ENCODE measurements at regions not wholly inside any gene's neighbourhood (a gene's known extent, or its start where the extent isn't known, plus 50 kb on each side); places are given as distances from the start of the nearest gene placed in this dataset.

DNA sequence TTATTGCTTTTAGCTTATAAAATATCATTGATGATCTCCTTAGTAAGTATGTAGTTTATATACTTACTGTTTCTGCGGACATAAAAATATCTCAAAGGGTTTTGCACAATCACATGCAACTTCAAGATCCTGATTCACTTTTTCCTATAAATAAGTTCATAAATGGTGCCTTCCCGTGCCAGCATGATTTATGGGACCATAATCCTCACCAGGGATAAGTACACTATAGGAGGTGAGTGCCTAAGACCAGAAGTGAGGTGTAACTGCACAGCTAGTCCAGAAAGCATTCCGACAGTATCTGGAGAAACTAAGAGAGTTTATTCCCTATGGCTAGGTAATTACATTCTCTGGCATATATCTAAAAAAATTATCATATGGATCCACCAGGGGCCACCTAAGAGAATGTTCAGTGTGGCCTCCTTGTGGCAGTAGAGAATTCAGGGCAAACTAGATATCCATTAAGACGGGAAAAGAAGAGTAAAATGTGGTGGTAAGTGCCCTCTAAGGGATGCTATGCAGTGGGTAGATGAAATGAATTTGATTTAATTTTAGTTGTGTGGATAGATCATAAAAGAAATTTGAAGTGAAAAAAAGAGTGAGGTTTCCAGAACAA is 402.5 kb upstream of the SLC24A2 start:
- Histone ChIP-seq H3K79me2 (ENCODE audit: control insufficient read depth, insufficient read depth, low read length) (no peaks in the 10 kb centered on the region), H3K4me2 (ENCODE audit: low read length) (no peak overlapping the region), H3K4ac (ENCODE audit: low read depth, low read length) (no peak overlapping the region), H4K5ac (ENCODE audit: low read length) (no peak overlapping the region), H3K9ac (ENCODE audit: low read length) (no peak overlapping the region), H3K27ac (ENCODE audit: low read depth, low read length) (no peak overlapping the region), H3K4me3 (ENCODE audit: low read length) (no peak overlapping the region), H4K8ac (ENCODE audit: low read depth, low read length) (no peak overlapping the region), H3K27me3 (ENCODE audit: insufficient read depth, low read length, poor library complexity) (no peaks in the 10 kb centered on the region), H3K23ac (ENCODE audit: low read length) (no peak overlapping the region), H3K79me1 (ENCODE audit: low read length) (no peaks in the 10 kb centered on the region), H3K56ac (ENCODE audit: low read length) (no peak overlapping the region), H3K4me1 (ENCODE audit: control insufficient read depth, low read depth, low read length) (peaks cover 5% of the 10 kb centered on the region), H2BK5ac (ENCODE audit: low read length) (no peak overlapping the region), H2BK15ac (replicated peaks; ENCODE audit: low read depth) (no peak overlapping the region), H2BK120ac (ENCODE audit: low read depth, low read length) (no peak overlapping the region), H3K18ac (ENCODE audit: low read length) (no peak overlapping the region), H2AK5ac (ENCODE audit: low read length) (no peak overlapping the region), H3K36me3 (ENCODE audit: control insufficient read depth, insufficient read depth, low read length) (no peaks in the 10 kb centered on the region)
- WGBS (ENCODE audit: extremely low coverage, insufficient coverage, low lambda C conversion rate), result no CpG with 5 or more reads among the region's 4 CpGs
- DNase-seq, result no peak

DNA sequence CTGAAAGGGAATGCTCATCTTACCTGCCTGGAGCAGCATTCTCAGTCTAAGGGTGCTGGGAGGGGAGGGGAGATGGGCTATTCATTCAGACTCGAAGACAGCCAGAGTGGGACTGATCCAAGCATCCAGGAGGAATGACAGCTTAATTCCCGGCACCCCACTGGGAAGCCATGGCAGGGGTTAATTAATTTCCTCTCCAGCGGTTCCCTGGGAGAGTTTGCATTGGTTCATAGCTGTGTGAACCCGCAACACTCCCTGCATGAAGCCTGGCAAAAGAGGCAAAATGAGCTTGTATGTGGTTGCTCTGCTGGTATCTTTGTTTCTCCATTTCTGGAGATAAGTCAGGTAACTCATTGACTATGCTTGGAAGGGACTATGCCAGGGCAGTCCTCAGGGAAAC is 401.0 kb upstream of the SLC24A2 start:
- no peak overlapping the region for H4K5ac ChIP-seq (ENCODE audit: low read length)
- no peaks in the 10 kb centered on the region for H3K79me1 ChIP-seq (ENCODE audit: low read length)
- no peak overlapping the region for H3K27ac ChIP-seq (ENCODE audit: low read depth, low read length)
- no peak overlapping the region for H3K4me2 ChIP-seq (ENCODE audit: low read length)
- no peaks in the 10 kb centered on the region for H3K79me2 ChIP-seq (ENCODE audit: control insufficient read depth, insufficient read depth, low read length)
- no peak overlapping the region for H2AK5ac ChIP-seq (ENCODE audit: low read length)
- H3K9ac ChIP-seq (ENCODE audit: low read length), result no peak overlapping the region
- no peak overlapping the region for H2BK120ac ChIP-seq (ENCODE audit: low read depth, low read length)
- H4K8ac ChIP-seq (ENCODE audit: low read depth, low read length), result no peak overlapping the region
- H3K27me3 ChIP-seq (ENCODE audit: insufficient read depth, low read length, poor library complexity), result no peaks in the 10 kb centered on the region
- no peak overlapping the region for H2BK15ac ChIP-seq (replicated peaks; ENCODE audit: low read depth)
- no peak overlapping the region for H3K56ac ChIP-seq (ENCODE audit: low read length)
- DNase-seq, result peak; percentile 65
- peaks cover 5% of the 10 kb centered on the region for H3K4me1 ChIP-seq (ENCODE audit: control insufficient read depth, low read depth, low read length)
- H3K36me3 ChIP-seq (ENCODE audit: control insufficient read depth, insufficient read depth, low read length), result no peaks in the 10 kb centered on the region
- H3K4me3 ChIP-seq (ENCODE audit: low read length), result no peak overlapping the region
- H3K23ac ChIP-seq (ENCODE audit: low read length), result no peak overlapping the region
- no peak overlapping the region for H3K18ac ChIP-seq (ENCODE audit: low read length)
- H2BK5ac ChIP-seq (ENCODE audit: low read length), result no peak overlapping the region
- WGBS (ENCODE audit: extremely low coverage, insufficient coverage, low lambda C conversion rate), result no CpG with 5 or more reads among the region's 4 CpGs
- no peak overlapping the region for H3K4ac ChIP-seq (ENCODE audit: low read depth, low read length)

GRCh38 chr9:20188616-20189369 is 400.0 kb upstream of the SLC24A2 start:
- Histone ChIP-seq H3K9ac (ENCODE audit: low read length) (no peak overlapping the region), H3K27ac (ENCODE audit: low read depth, low read length) (no peak overlapping the region), H3K27me3 (ENCODE audit: insufficient read depth, low read length, poor library complexity) (no peaks in the 10 kb centered on the region), H2BK15ac (replicated peaks; ENCODE audit: low read depth) (no peak overlapping the region), H3K36me3 (ENCODE audit: control insufficient read depth, insufficient read depth, low read length) (no peaks in the 10 kb centered on the region), H3K4me3 (ENCODE audit: low read length) (no peak overlapping the region), H3K4ac (ENCODE audit: low read depth, low read length) (no peak overlapping the region), H3K4me1 (ENCODE audit: control insufficient read depth, low read depth, low read length) (peaks cover 5% of the 10 kb centered on the region), H3K79me2 (ENCODE audit: control insufficient read depth, insufficient read depth, low read length) (no peaks in the 10 kb centered on the region), H3K18ac (ENCODE audit: low read length) (no peak overlapping the region), H3K23ac (ENCODE audit: low read length) (no peak overlapping the region), H4K5ac (ENCODE audit: low read length) (no peak overlapping the region), H2BK120ac (ENCODE audit: low read depth, low read length) (no peak overlapping the region), H3K79me1 (ENCODE audit: low read length) (no peaks in the 10 kb centered on the region), H4K8ac (ENCODE audit: low read depth, low read length) (no peak overlapping the region), H2AK5ac (ENCODE audit: low read length) (no peak overlapping the region), H2BK5ac (ENCODE audit: low read length) (no peak overlapping the region), H3K4me2 (ENCODE audit: low read length) (no peak overlapping the region), H3K56ac (ENCODE audit: low read length) (no peak overlapping the region)
- no peak for DNase-seq
- no CpG with 5 or more reads among the region's 6 CpGs for WGBS (ENCODE audit: extremely low coverage, insufficient coverage, low lambda C conversion rate)

DNA sequence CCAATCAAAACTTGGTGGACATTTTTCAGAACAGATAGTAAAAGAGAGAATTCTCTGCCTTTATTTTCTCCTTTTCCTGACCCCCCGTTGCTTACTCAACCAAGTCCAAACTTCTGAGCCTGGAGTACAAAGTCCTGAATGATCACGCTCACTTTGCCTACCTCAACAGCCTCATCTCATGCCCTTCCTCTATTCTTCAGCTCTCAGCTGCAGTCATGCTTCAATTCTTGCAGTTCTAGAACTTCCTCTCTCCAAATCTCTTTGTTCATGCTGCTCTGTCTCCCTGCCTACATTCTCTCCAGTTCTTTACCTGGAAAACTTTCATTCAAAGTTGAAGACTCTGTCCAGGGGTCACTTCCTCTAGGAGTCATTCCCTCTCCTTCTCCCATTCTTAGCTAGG is 398.5 kb upstream of the SLC24A2 start:
- peaks cover 5% of the 10 kb centered on the region for H3K4me1 ChIP-seq (ENCODE audit: control insufficient read depth, low read depth, low read length)
- no peaks in the 10 kb centered on the region for H3K79me1 ChIP-seq (ENCODE audit: low read length)
- H2BK120ac ChIP-seq (ENCODE audit: low read depth, low read length), result no peak overlapping the region
- H2BK5ac ChIP-seq (ENCODE audit: low read length), result no peak overlapping the region
- no peak overlapping the region for H3K4me3 ChIP-seq (ENCODE audit: low read length)
- no peak overlapping the region for H3K56ac ChIP-seq (ENCODE audit: low read length)
- no peak for DNase-seq
- H3K23ac ChIP-seq (ENCODE audit: low read length), result no peak overlapping the region
- H3K18ac ChIP-seq (ENCODE audit: low read length), result no peak overlapping the region
- H3K4ac ChIP-seq (ENCODE audit: low read depth, low read length), result no peak overlapping the region
- no peak overlapping the region for H2BK15ac ChIP-seq (replicated peaks; ENCODE audit: low read depth)
- H4K8ac ChIP-seq (ENCODE audit: low read depth, low read length), result no peak overlapping the region
- H3K27ac ChIP-seq (ENCODE audit: low read depth, low read length), result no peak overlapping the region
- no peaks in the 10 kb centered on the region for H3K36me3 ChIP-seq (ENCODE audit: control insufficient read depth, insufficient read depth, low read length)
- no peak overlapping the region for H3K4me2 ChIP-seq (ENCODE audit: low read length)
- H3K79me2 ChIP-seq (ENCODE audit: control insufficient read depth, insufficient read depth, low read length), result no peaks in the 10 kb centered on the region
- H4K5ac ChIP-seq (ENCODE audit: low read length), result no peak overlapping the region
- H3K27me3 ChIP-seq (ENCODE audit: insufficient read depth, low read length, poor library complexity), result no peaks in the 10 kb centered on the region
- no CpG with 5 or more reads among the region's 2 CpGs for WGBS (ENCODE audit: extremely low coverage, insufficient coverage, low lambda C conversion rate)
- H2AK5ac ChIP-seq (ENCODE audit: low read length), result no peak overlapping the region
- H3K9ac ChIP-seq (ENCODE audit: low read length), result no peak overlapping the region

GRCh38 chr9:20186823-20187222 is 398.0 kb upstream of the SLC24A2 start:
- H3K9ac ChIP-seq (ENCODE audit: low read length), result no peak overlapping the region
- no peak overlapping the region for H2AK5ac ChIP-seq (ENCODE audit: low read length)
- DNase-seq, result no peak
- no peak overlapping the region for H3K27ac ChIP-seq (ENCODE audit: low read depth, low read length)
- H2BK120ac ChIP-seq (ENCODE audit: low read depth, low read length), result no peak overlapping the region
- H3K4me1 ChIP-seq (ENCODE audit: control insufficient read depth, low read depth, low read length), result peaks cover 5% of the 10 kb centered on the region
- H2BK15ac ChIP-seq (replicated peaks; ENCODE audit: low read depth), result no peak overlapping the region
- H4K5ac ChIP-seq (ENCODE audit: low read length), result no peak overlapping the region
- H4K8ac ChIP-seq (ENCODE audit: low read depth, low read length), result no peak overlapping the region
- no peaks in the 10 kb centered on the region for H3K79me2 ChIP-seq (ENCODE audit: control insufficient read depth, insufficient read depth, low read length)
- no peak overlapping the region for H3K4ac ChIP-seq (ENCODE audit: low read depth, low read length)
- no peak overlapping the region for H2BK5ac ChIP-seq (ENCODE audit: low read length)
- no peaks in the 10 kb centered on the region for H3K36me3 ChIP-seq (ENCODE audit: control insufficient read depth, insufficient read depth, low read length)
- H3K4me2 ChIP-seq (ENCODE audit: low read length), result no peak overlapping the region
- H3K27me3 ChIP-seq (ENCODE audit: insufficient read depth, low read length, poor library complexity), result no peaks in the 10 kb centered on the region
- no peak overlapping the region for H3K23ac ChIP-seq (ENCODE audit: low read length)
- H3K4me3 ChIP-seq (ENCODE audit: low read length), result no peak overlapping the region
- H3K56ac ChIP-seq (ENCODE audit: low read length), result no peak overlapping the region
- no peak overlapping the region for H3K18ac ChIP-seq (ENCODE audit: low read length)
- H3K79me1 ChIP-seq (ENCODE audit: low read length), result no peaks in the 10 kb centered on the region

DNA sequence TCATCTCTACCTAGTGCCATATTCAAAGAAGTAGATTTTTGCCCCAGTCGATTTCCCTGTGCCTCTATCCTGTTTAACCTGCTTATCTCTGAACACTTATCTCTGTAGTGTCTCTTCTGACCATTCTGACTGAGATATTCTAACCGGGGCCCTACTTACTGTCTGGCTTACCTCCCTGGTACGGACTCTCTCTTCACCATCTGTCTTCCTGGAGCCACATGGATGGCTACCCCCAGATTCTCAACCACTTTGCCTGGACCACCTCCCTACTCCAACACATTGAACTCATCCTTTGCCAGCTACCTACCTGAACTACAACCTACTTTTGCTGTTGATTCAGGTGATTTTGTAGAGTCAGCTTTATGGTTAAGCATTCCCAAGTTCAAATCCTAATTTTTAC is 397.4 kb upstream of the SLC24A2 start:
- Histone ChIP-seq H2AK5ac (ENCODE audit: low read length) (no peak overlapping the region), H3K79me2 (ENCODE audit: control insufficient read depth, insufficient read depth, low read length) (no peaks in the 10 kb centered on the region)

More for the DNA sequence above, 397.4 kb upstream of the SLC24A2 start:
- DNase-seq, result no peak
- Histone ChIP-seq H3K4me3 (ENCODE audit: low read length) (no peak overlapping the region), H3K9ac (ENCODE audit: low read length) (no peak overlapping the region), H3K23ac (ENCODE audit: low read length) (no peak overlapping the region), H3K27ac (ENCODE audit: low read depth, low read length) (no peak overlapping the region), H3K27me3 (ENCODE audit: insufficient read depth, low read length, poor library complexity) (no peaks in the 10 kb centered on the region), H3K56ac (ENCODE audit: low read length) (no peak overlapping the region), H4K5ac (ENCODE audit: low read length) (no peak overlapping the region), H3K4ac (ENCODE audit: low read depth, low read length) (no peak overlapping the region), H2BK5ac (ENCODE audit: low read length) (no peak overlapping the region), H3K79me1 (ENCODE audit: low read length) (no peaks in the 10 kb centered on the region), H3K36me3 (ENCODE audit: control insufficient read depth, insufficient read depth, low read length) (no peaks in the 10 kb centered on the region), H2BK120ac (ENCODE audit: low read depth, low read length) (no peak overlapping the region), H3K18ac (ENCODE audit: low read length) (no peak overlapping the region), H4K8ac (ENCODE audit: low read depth, low read length) (no peak overlapping the region), H3K4me2 (ENCODE audit: low read length) (no peak overlapping the region), H2BK15ac (replicated peaks; ENCODE audit: low read depth) (no peak overlapping the region), H3K4me1 (ENCODE audit: control insufficient read depth, low read depth, low read length) (peaks cover 5% of the 10 kb centered on the region)
- WGBS (ENCODE audit: extremely low coverage, insufficient coverage, low lambda C conversion rate), result no CpG with 5 or more reads among the region's 3 CpGs

Measured in mesendoderm (in vitro differentiated cells).